Anterior cingulate cortex (tissue), 58 donors: ENCODE measurements at regions not wholly inside any gene's neighbourhood (a gene's known extent, or its start where the extent isn't known, plus 50 kb on each side); places are given as distances from the start of the nearest gene placed in this dataset.
"Not testable (repeated sequence)": the region's sequence is repeated elsewhere in the genome, so short reads cannot be mapped to it uniquely, and the experiment has no call there.

Source experiments
- DNase-seq, 58 donors: peaks; one replicate each; lab custom pipeline; 2025; lab: John Stamatoyannopoulos, UW

- DNase-seq = no peak
Measured at GRCh38 chr4:123535037-123535748, 138.6 kb downstream of the SPRY1 start.

- peak in 1 of 58 donors; percentile 3 for DNase-seq
Measured at GRCh38 chr4:123536225-123536624, 139.6 kb downstream of the SPRY1 start.

- not testable (repeated sequence) for DNase-seq
Measured at GRCh38 chr4:123537906-123538402, 141.4 kb downstream of the SPRY1 start.

DNA sequence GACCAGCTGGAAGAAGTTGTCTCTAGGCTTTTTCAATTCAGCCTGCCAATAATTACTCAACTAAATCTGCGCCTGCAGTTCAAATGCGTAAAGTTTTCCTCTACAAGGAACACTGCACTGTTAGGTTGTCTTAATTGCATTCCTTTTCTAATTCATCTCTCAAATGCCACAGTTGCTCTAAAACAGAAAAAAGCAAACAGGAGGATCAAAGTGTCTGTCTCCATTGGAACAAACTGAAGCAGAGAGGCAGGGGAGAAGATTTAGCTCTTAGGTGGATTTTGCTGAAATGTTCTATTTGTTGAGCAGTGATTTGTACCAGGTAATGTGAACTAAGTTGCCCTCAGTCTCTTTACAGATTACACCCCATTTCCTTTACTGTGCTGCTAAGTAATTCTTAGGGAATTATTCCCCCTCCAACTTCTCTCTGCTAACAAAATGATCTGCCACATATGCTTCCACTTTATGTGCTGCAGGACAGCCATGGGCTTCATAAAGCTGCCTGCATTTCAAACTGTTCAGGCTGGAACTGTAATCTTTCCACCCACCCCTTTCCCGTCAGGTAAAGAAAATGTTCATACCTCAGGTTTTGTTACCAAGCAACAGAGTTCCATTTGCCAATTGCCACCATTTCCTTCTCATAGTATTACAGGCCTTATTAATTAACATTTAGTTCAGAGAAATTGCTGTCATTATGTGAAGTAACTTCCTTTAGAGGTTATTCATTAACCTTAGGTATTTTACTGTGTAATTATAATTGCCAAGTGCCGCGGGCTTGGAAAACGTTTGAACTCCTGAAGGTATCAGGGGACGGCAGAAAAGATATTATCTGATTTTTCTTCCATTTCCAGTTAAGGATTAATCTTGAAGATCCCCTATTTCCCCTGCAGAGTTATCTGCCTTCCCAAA lies 149.3 kb downstream of the SPRY1 start:
- no peak for DNase-seq

- no peak for DNase-seq
Measured at GRCh38 chr4:123546573-123547060, 150.0 kb downstream of the SPRY1 start.

- DNase-seq = no peak
Measured at GRCh38 chr4:123547216-123548165, 150.9 kb downstream of the SPRY1 start.

- DNase-seq = no peak
Measured at GRCh38 chr4:123553279-123553678, 156.7 kb downstream of the SPRY1 start.

DNA sequence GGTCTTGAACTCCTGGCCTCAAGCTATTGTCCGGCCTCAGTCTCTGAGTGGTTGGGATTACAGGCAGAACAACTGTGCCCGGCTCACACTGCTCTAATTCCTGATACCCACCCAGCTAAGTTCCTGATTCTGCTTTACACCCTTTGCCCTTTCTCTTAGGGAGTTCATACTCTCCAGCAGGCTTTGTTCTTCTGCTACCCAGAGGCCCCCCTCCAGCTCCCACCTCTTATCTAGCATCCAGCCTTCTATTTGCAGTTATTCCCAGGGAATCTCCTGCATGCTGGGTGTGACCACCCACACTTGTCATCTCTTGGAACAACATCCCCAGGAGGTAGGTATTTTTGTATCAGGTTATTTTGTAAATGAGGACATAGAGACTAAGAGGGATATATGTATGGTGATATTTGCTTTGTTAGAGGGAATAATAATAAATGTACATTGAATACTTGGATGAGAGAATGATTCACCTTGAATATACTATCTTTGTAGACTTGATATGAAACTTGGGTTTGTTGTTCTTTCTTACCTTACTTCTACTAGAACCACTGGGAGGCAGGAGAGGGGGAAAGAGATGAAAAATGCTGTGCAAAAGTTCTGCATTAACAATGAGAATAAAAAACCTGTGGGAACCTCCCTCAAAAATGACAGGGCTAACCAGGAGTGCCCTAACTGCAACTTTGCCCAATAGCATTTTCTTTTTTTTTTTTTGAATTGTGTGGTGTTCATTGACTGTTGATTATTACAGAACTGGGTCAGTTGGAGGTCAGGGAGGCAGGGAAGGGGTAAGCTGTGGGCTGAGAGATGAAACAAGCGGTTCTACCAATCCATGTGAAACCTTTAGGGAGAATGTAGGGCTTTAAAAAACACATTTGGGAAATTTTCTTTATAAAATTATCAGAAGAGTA lies 157.4 kb downstream of the SPRY1 start:
- DNase-seq = no peak

DNA sequence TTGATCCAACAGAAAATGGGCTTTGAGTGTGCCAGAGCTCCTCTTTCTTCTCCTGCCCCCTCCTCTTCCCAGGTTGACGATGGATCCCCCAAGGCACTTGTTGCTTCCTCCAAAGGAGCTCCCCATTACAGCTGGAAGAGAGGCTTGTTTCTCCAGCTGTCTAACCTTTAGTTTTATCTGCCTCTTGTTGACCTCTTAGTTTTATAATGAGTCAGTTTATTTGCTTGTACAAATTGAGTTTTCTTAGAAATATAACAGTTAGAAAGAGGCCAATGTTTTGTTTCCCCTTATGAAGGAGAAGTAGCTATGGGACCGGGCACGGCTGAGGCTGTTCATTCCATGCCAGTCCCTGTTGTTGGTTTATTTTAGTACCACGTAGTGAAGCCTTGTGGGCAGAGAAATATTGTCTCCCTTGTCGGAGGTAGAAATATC lies 158.2 kb downstream of the SPRY1 start:
- DNase-seq = no peak

DNA sequence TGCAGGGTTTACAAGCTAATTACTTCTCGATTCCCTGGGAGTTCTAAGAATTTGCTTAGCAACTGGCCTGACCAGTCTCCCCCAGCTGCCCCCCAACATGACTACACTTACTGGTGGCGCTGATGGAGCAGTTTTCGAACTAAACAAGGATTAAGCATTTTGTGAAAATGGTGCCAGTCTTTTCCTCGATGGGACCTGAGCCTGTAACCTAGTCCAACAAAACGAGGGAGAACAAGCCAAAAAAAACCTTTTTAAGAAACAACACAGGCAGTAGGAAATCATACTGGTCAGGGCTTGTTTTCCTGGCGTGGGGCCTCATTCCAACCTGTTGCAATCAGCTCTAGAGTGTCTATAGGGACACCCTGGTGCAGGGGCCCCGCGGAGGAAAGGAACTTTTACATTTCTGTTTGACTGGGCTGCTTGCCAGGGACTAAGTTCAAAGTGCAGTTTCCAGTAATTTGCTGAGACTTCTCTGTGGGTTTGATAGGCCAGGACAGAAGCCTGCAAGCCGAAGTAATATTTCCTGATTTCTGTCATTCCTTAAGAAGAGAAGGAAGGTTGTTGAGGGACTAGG lies 158.7 kb downstream of the SPRY1 start:
- DNase-seq = peak in 41 of 58 donors; percentile 4 to 64 (median 22)

GRCh38 chr4:123555807-123556273 lies 159.2 kb downstream of the SPRY1 start:
- peak in 2 of 58 donors; percentile 12 to 30 for DNase-seq

- no peak for DNase-seq
Measured at GRCh38 chr4:123556526-123556925, 159.9 kb downstream of the SPRY1 start.

DNA sequence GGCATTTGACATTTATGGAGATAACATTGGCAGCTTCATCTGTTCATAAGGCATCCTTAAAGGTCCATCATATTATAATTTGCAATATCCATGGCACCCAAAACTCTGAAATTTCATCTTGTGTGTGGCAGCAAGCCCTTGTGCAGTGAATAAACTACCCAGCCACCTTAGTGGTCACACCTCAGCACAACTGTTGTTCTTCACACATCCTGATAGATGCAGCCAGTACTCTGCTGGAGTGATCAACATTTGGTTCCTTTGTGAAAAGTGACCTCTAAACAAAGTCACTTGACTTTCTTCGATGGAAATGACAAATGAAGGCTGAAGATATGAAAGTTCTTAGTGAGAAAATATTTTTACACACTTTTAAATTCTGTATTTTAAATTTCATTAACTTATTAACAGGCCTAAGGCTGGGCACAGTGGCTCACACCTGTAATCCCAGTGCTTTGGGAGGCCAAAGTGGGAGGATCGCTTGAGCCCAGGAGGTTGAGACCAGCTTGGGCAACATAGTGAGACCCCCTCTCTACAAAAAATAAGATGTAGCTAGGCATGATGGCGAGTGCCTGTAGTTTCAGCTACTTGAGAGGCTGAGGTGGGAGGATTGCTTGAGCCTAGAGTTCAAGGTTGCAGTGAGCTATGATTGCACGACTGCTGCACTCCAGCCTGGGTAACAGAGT lies 161.4 kb downstream of the SPRY1 start:
- no peak for DNase-seq

- DNase-seq = no peak
Measured at GRCh38 chr4:123558865-123559264, 162.3 kb downstream of the SPRY1 start.

GRCh38 chr4:123559955-123560871 lies 163.6 kb downstream of the SPRY1 start:
- no peak for DNase-seq

DNA sequence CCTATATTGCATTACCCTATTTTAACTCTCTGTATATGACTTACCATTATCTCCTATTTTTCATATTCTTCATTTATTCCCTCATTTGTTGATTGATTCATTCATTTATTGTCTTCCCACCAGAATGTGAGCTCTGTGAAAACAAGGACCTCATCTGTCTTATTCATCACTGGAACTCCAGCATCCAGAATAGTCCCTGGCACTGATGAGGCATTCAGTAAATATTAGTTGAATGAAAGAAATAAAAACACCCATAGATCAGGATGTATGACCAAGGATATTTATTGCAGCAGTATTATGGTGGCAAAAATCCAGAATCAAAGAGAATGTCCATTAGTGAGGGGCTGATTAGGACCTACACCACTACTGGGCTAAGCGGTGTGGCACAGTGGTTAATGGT lies 164.9 kb downstream of the SPRY1 start:
- no peak for DNase-seq
